ENCODE measurements at regions not wholly inside any gene's neighbourhood (a gene's known extent, or its start where the extent isn't known, plus 50 kb on each side); places are given as distances from the start of the nearest gene placed in this dataset.

- Histone ChIP-seq H2AFZ (no peak overlapping the region), H3K27me3 (ENCODE audit: control insufficient read depth, insufficient read depth, low read length) (no peaks in the 10 kb centered on the region), H3K9ac (no peak overlapping the region), H3K4me3 (ENCODE audit: low read depth, low read length) (no peak overlapping the region), H3K4me1 (no peaks in the 10 kb centered on the region), H3K27ac (no peak overlapping the region), H3K79me2 (no peaks in the 10 kb centered on the region), H3K4me2 (ENCODE audit: low read length) (no peak overlapping the region), H3K36me3 (ENCODE audit: control insufficient read depth, insufficient read depth, low read length) (no peaks in the 10 kb centered on the region), H3K9me3 (ENCODE audit: control insufficient read depth, low read length) (no peaks in the 10 kb centered on the region)
- TF ChIP-seq CTCF (IDR thresholded peaks at IDR 0.05) = no peak
Measured at GRCh38 chr13:86174622-86175021, 375.4 kb upstream of the SLITRK6 start.

- Histone ChIP-seq H2AFZ (no peak overlapping the region), H3K9me3 (ENCODE audit: control insufficient read depth, low read length) (no peaks in the 10 kb centered on the region), H3K4me2 (ENCODE audit: low read length) (no peak overlapping the region), H3K9ac (no peak overlapping the region), H3K79me2 (no peaks in the 10 kb centered on the region), H3K4me1 (no peaks in the 10 kb centered on the region), H3K27me3 (ENCODE audit: control insufficient read depth, insufficient read depth, low read length) (no peaks in the 10 kb centered on the region), H3K4me3 (ENCODE audit: low read depth, low read length) (no peak overlapping the region), H3K36me3 (ENCODE audit: control insufficient read depth, insufficient read depth, low read length) (no peaks in the 10 kb centered on the region), H3K27ac (no peak overlapping the region)
- no peak for TF ChIP-seq CTCF (IDR thresholded peaks at IDR 0.05)
Measured at GRCh38 chr13:86172961-86173360, 373.7 kb upstream of the SLITRK6 start.

- no peaks in the 10 kb centered on the region for H3K27me3 ChIP-seq (ENCODE audit: control insufficient read depth, insufficient read depth, low read length)
- no peak overlapping the region for H3K4me2 ChIP-seq (ENCODE audit: low read length)
- H2AFZ ChIP-seq = no peak overlapping the region
- H3K27ac ChIP-seq = no peak overlapping the region
- no peak overlapping the region for H3K4me3 ChIP-seq (ENCODE audit: low read depth, low read length)
- no peaks in the 10 kb centered on the region for H3K9me3 ChIP-seq (ENCODE audit: control insufficient read depth, low read length)
- no peaks in the 10 kb centered on the region for H3K79me2 ChIP-seq
- H3K9ac ChIP-seq = no peak overlapping the region
- no peaks in the 10 kb centered on the region for H3K36me3 ChIP-seq (ENCODE audit: control insufficient read depth, insufficient read depth, low read length)
- TF ChIP-seq CTCF (IDR thresholded peaks at IDR 0.05) = no peak
- no peaks in the 10 kb centered on the region for H3K4me1 ChIP-seq
Measured at GRCh38 chr13:86161257-86161656, 362.0 kb upstream of the SLITRK6 start.

- Histone ChIP-seq H3K27me3 (ENCODE audit: control insufficient read depth, insufficient read depth, low read length) (no peaks in the 10 kb centered on the region), H3K4me3 (ENCODE audit: low read depth, low read length) (no peak overlapping the region), H3K79me2 (no peaks in the 10 kb centered on the region), H3K9ac (no peak overlapping the region), H3K4me2 (ENCODE audit: low read length) (no peak overlapping the region), H2AFZ (no peak overlapping the region), H3K4me1 (no peaks in the 10 kb centered on the region), H3K9me3 (ENCODE audit: control insufficient read depth, low read length) (no peaks in the 10 kb centered on the region), H3K36me3 (ENCODE audit: control insufficient read depth, insufficient read depth, low read length) (no peaks in the 10 kb centered on the region), H3K27ac (no peak overlapping the region)
- TF ChIP-seq CTCF (IDR thresholded peaks at IDR 0.05) = no peak
Measured at GRCh38 chr13:86155756-86156155, 356.5 kb upstream of the SLITRK6 start.

- Histone ChIP-seq H3K4me2 (ENCODE audit: low read length) (no peak overlapping the region), H2AFZ (no peak overlapping the region), H3K79me2 (no peaks in the 10 kb centered on the region), H3K9ac (no peak overlapping the region), H3K36me3 (ENCODE audit: control insufficient read depth, insufficient read depth, low read length) (no peaks in the 10 kb centered on the region), H3K4me1 (no peaks in the 10 kb centered on the region), H3K4me3 (ENCODE audit: low read depth, low read length) (no peak overlapping the region), H3K27me3 (ENCODE audit: control insufficient read depth, insufficient read depth, low read length) (no peaks in the 10 kb centered on the region), H3K27ac (no peak overlapping the region), H3K9me3 (ENCODE audit: control insufficient read depth, low read length) (no peaks in the 10 kb centered on the region)
- TF ChIP-seq CTCF (IDR thresholded peaks at IDR 0.05) = no peak
Measured at GRCh38 chr13:86142080-86142479, 342.9 kb upstream of the SLITRK6 start.
